ENCODE measurements at regions not wholly inside any gene's neighbourhood (a gene's known extent, or its start where the extent isn't known, plus 50 kb on each side); places are given as distances from the start of the nearest gene placed in this dataset.
"Not testable (repeated sequence)": the region's sequence is repeated elsewhere in the genome, so short reads cannot be mapped to it uniquely, and the experiment has no call there.

DNA sequence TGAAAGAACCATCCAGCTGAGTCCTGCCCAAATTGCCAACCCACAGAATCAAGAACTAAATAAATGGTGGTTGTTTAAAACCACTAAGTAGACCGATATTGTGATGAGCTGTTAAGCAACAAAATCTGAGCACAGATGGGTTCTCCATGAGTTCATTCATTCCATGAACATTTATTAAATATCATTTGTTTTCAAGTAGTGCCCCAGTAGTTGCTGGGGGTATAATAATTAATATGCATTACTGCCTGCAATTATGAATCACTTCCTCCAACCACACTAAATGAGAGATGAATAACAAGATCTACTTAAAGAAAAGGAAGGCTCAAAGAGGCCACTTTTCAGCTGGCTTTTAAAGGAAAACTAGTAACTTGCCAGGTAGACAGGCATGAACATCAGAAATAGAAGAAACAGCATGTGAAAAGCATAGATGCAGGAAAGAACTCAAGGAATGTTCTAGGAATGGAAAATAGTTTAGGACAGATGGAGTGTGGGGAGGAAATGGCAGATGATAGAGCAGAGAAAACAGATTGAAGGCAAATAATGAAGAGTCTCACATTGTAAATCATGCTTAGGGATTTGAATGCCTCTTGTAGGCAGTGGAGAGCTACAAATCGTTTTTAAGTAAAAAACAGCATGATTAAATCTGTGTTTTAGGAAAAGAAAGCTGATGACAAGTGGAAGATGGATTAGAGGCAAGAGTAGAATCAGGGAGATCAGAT is 641.7 kb upstream of the DIPK2B start:
- in situ Hi-C loops (cut with HindIII; ENCODE audit: low sequenced_read_pairs), result no loop called here

GRCh38 chrX:45840411-45840950 is 639.8 kb upstream of the DIPK2B start:
- in situ Hi-C loops (cut with HindIII; ENCODE audit: low sequenced_read_pairs), result no loop called here

DNA sequence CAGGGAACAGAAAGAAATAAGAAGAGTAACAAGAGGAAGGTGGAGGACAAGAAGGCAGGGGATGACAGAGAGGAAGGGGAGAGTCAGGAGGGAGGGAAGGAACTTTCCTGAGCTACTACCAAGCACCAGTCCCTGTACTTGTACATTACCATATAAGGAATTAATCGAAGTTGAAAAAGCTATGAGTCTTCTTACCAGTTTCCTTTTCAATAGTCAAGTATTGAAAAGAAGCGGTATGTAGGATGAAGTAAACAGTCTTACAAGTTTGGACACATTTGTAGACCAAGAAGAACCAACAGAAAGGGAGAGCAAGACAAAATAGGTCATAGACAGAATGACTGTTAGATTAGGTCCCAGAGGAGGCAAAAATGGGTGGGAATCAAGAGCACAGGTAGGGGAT is 629.7 kb upstream of the DIPK2B start:
- in situ Hi-C loops (cut with HindIII; ENCODE audit: low sequenced_read_pairs), result no loop called here

GRCh38 chrX:45824471-45824870 is 623.8 kb upstream of the DIPK2B start:
- in situ Hi-C loops (cut with HindIII; ENCODE audit: low sequenced_read_pairs), result no loop called here

- in situ Hi-C loops (cut with HindIII; ENCODE audit: low sequenced_read_pairs), result no loop called here
These were observed 622.9 kb upstream of the DIPK2B start for GRCh38 chrX:45823536-45823935.

DNA sequence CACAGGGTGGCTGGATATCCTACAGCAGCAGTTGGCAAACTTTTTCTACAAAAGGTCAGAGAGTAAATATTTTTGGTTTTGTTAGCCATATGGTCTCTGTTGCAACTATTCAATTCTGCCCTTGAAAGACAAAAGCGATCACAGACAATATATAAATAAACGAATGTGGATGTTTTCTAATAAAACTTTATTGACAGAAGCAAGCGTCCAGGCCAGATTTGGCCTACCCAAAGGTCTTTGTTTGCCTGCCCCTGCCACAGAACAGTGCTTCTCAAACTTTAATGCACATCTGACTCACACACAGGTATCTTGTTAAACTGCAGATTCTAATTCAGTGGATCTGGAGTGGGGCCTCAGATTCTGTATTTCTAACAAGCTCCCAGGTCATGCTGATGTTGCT is 621.4 kb upstream of the DIPK2B start:
- in situ Hi-C loops (cut with HindIII; ENCODE audit: low sequenced_read_pairs), result no loop called here

GRCh38 chrX:45818913-45819312 is 618.2 kb upstream of the DIPK2B start:
- in situ Hi-C loops (cut with HindIII; ENCODE audit: low sequenced_read_pairs), result no loop called here

- in situ Hi-C loops (cut with HindIII; ENCODE audit: low sequenced_read_pairs), result no loop called here
These were observed 614.8 kb upstream of the DIPK2B start for GRCh38 chrX:45815441-45815840.

DNA sequence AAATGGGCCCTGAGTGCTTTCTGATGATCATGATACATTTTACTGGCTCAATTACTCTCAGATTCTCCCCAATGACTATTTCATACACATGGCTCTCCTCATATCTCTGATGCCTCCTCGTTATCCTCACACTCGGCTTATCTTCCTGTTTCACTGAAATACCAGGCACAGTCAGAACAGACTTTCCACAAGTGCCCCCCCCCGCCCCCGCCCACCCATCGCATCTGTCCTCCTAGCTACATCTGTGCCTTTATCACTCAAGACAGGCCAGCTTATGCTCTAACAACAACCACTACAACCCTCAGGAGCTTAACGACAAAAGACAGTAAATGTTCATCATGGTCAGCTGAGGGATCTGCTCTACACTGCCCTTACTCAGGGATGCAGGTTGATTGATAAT is 610.6 kb upstream of the DIPK2B start:
- in situ Hi-C loops (cut with HindIII; ENCODE audit: low sequenced_read_pairs), result no loop called here

GRCh38 chrX:45807572-45808425 is 607.1 kb upstream of the DIPK2B start:
- in situ Hi-C loops (cut with HindIII; ENCODE audit: low sequenced_read_pairs), result no loop called here

DNA sequence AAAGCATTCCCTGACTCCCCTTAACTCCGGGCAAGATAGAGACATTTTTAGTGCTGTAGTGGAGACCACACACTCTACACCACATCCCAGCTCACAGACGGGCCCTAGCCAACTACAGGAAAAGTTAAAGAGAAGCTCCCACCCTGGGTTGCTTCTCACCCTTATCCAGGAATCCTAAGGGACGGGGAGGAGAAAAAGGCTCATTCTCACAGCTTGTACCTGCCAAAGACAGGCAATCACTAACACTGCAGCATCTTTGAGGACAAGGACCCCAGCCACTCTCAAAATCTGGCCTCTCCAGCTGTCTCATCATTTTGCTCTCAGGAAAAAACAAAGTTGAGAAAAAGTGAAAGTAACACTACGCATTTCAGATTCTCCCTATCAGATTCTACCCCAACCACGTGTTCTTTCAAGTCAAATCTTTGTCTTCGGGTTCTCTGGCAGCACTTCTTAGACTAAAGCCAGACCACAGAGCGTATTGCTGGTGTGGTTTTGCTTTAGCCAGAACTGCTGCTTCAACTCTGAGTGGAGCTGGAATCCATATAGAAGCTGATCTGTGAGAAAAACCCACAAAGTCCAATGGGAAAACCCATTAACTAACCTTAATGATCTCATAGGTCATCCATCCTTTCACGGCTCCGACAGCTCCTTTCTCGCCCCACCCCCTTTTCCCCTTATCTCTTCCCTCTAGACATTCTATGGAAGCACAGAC is 605.9 kb upstream of the DIPK2B start:
- in situ Hi-C loops (cut with HindIII; ENCODE audit: low sequenced_read_pairs), result no loop called here

- in situ Hi-C loops (cut with HindIII; ENCODE audit: low sequenced_read_pairs), result no loop called here
These were observed 603.6 kb upstream of the DIPK2B start for GRCh38 chrX:45804276-45804675.

- in situ Hi-C loops (cut with HindIII; ENCODE audit: low sequenced_read_pairs), result no loop called here
These were observed 602.8 kb upstream of the DIPK2B start for GRCh38 chrX:45803383-45803921.

GRCh38 chrX:45801554-45801953 is 600.9 kb upstream of the DIPK2B start:
- in situ Hi-C loops (cut with HindIII; ENCODE audit: low sequenced_read_pairs), result no loop called here

DNA sequence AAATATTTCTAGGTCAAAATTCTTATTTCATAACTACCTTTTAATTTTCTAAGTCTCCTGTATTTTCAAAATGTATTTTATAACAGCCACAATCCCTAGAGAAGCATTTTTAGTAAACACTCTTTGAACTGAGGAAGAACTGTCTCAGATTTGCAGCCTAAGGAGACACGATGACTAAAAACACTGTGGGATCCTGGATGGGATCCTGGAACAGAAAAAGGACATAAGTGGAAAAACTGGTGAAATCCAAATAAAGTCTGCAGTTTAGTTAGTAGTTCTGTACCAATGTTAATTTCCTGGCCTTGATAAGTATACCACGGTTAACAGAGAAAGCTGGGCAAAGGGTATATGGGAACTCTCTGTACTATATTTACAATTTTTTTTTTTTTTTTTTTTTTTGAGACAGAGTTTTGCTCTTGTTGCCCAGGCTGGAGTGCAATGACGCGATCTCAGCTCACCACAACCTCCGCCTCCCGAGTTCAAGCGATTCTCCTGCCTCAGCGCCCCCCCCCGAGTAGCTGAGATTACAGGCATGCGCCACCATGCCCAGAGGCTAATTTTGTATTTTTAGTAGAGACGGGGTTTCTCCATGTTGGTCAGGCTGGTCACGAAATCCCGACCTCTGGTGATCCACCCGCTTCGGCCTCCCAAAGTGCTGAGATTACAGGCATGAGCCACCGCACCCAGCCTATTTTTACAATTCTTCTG is 600.2 kb upstream of the DIPK2B start:
- in situ Hi-C loops (cut with HindIII; ENCODE audit: low sequenced_read_pairs), result not testable (repeated sequence)

DNA sequence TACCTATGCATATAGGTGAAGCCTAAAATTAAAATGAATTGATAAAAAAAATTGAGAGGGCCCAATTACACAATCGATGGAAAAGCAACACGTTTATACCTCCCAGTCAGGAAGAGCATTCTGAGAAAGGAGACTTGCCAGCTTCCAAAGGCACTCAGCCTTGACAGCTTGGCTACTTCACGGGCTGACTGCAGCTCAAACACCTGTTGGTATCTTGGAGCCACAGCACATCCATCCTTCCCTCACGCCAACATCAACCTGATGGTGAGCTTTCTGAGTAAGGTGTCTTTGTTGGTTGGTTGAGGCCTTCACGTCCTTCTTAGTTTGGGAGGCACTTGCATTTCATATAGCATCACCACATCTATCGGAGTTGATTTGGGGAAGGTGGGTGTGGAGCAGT is 598.9 kb upstream of the DIPK2B start:
- in situ Hi-C loops (cut with HindIII; ENCODE audit: low sequenced_read_pairs), result no loop called here

DNA sequence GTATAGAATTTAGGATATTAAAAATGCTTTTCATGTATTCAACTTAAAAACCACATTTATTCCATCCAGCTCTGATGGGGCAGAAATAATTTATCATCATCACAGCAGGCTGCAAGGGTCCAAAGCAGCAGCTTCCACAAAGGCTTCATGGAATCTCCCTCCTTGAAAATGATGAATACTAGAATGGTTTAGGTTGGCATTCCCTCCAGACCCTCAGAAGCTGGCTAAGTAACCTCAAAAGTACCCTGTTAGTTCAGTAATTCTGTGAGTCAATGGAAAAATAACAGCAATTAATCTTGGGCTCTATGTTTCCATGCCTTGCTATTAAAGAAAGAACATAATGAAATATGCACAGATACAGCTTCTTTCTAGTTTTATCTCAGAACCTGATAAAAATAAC is 594.9 kb upstream of the DIPK2B start:
- in situ Hi-C loops (cut with HindIII; ENCODE audit: low sequenced_read_pairs), result no loop called here

GRCh38 chrX:45794995-45795337 is 594.3 kb upstream of the DIPK2B start:
- in situ Hi-C loops (cut with HindIII; ENCODE audit: low sequenced_read_pairs), result no loop called here

- in situ Hi-C loops (cut with HindIII; ENCODE audit: low sequenced_read_pairs), result no loop called here
These were observed 593.8 kb upstream of the DIPK2B start for GRCh38 chrX:45794323-45794994.

GRCh38 chrX:45788941-45789348 is 588.3 kb upstream of the DIPK2B start:
- in situ Hi-C loops (cut with HindIII; ENCODE audit: low sequenced_read_pairs), result no loop called here

Data from DLD1 (cell line).